ENCODE measurements at regions not wholly inside any gene's neighbourhood (a gene's known extent, or its start where the extent isn't known, plus 50 kb on each side); places are given as distances from the start of the nearest gene placed in this dataset.

DNA sequence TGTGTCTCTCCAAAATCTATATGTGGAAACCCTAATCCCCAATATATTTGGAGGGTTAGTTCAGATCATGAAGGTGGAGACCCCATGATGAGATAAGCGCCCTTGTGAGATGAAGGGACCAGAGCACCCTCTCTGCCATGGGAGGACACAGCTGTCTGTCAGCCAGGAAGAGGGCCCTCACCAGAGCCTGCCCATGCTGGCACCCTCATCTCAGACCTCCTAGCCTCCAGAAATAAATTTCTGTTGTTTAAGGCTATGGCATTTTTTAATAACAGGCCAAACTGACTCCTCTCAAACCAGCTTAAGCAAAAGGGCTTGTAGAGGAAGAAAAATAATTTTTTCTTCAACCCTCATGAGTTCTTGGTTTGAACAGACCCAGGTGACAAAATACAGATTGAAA lies 79.2 kb upstream of the MAMDC2 start:
- no peak for TF ChIP-seq RXRA (IDR thresholded peaks at IDR 0.05)
- TF ChIP-seq, protein P1, sequence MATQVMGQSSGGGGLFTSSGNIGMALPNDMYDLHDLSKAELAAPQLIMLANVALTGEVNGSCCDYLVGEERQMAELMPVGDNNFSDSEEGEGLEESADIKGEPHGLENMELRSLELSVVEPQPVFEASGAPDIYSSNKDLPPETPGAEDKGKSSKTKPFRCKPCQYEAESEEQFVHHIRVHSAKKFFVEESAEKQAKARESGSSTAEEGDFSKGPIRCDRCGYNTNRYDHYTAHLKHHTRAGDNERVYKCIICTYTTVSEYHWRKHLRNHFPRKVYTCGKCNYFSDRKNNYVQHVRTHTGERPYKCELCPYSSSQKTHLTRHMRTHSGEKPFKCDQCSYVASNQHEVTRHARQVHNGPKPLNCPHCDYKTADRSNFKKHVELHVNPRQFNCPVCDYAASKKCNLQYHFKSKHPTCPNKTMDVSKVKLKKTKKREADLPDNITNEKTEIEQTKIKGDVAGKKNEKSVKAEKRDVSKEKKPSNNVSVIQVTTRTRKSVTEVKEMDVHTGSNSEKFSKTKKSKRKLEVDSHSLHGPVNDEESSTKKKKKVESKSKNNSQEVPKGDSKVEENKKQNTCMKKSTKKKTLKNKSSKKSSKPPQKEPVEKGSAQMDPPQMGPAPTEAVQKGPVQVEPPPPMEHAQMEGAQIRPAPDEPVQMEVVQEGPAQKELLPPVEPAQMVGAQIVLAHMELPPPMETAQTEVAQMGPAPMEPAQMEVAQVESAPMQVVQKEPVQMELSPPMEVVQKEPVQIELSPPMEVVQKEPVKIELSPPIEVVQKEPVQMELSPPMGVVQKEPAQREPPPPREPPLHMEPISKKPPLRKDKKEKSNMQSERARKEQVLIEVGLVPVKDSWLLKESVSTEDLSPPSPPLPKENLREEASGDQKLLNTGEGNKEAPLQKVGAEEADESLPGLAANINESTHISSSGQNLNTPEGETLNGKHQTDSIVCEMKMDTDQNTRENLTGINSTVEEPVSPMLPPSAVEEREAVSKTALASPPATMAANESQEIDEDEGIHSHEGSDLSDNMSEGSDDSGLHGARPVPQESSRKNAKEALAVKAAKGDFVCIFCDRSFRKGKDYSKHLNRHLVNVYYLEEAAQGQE (IDR thresholded peaks at IDR 0.05): no peak
- TF ChIP-seq CTCF (IDR thresholded peaks at IDR 0.05; ENCODE audit: low read depth, low read length, missing input control): no peak
- no peak for TF ChIP-seq HNF4A (conservative IDR thresholded peaks at IDR 0.05)
- TF ChIP-seq, protein P2, sequence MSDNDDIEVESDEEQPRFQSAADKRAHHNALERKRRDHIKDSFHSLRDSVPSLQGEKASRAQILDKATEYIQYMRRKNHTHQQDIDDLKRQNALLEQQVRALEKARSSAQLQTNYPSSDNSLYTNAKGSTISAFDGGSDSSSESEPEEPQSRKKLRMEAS (IDR thresholded peaks at IDR 0.05): no peak
- TF ChIP-seq YY1 (IDR thresholded peaks at IDR 0.05): no peak

Data from liver (tissue), 3 donors.